Activated CD8-positive, alpha-beta T cell treated with anti-CD3 and anti-CD28 coated beads for 36 hours (primary cell): ENCODE measurements at regions not wholly inside any gene's neighbourhood (a gene's known extent, or its start where the extent isn't known, plus 50 kb on each side); places are given as distances from the start of the nearest gene placed in this dataset.

Experiments
- ATAC-seq: fragments of 200-7000 bp; cut with Tn5 transposase; one replicate; pipeline ENCODE4 v1.10.0; 2021; ENCODE audit warnings: mild to moderate bottlenecking, moderate library complexity
- CTCF ChIA-PET: fragments of 350-600 bp; sonication (Branson Sonifier 250); formaldehyde crosslinking; loops from one replicate; lab custom pipeline; 2021; ENCODE audit warnings: antibody characterized with exemption; lab: Charles Lee
- POLR2A ChIA-PET: fragments of 350-600 bp; sonication (Branson Sonifier 250); formaldehyde crosslinking; loops from one replicate; lab custom pipeline; 2021; ENCODE audit warnings: antibody characterized with exemption; lab: Charles Lee
- DNase-seq: peaks from one replicate; pipeline ENCODE4 v3.0.0-alpha.2; 2020
- H3K27ac Mint-ChIP-seq: one replicate; pipeline ENCODE4 v1.8.0; 2021; ENCODE audit warnings: mild to moderate bottlenecking, mixed read lengths
- H3K27me3 Mint-ChIP-seq: one replicate; pipeline ENCODE4 v1.8.0; 2021; ENCODE audit warnings: mixed read lengths
- H3K36me3 Mint-ChIP-seq: one replicate; pipeline ENCODE4 v1.8.0; 2021; ENCODE audit warnings: low read depth, mixed read lengths
- H3K4me1 Mint-ChIP-seq: one replicate; pipeline ENCODE4 v1.8.0; 2021; ENCODE audit warnings: low read depth, mixed read lengths
- H3K4me3 Mint-ChIP-seq: one replicate; pipeline ENCODE4 v1.8.0; 2021; ENCODE audit warnings: mild to moderate bottlenecking, moderate library complexity, mixed read lengths
- H3K9me3 Mint-ChIP-seq: one replicate; pipeline ENCODE4 v1.8.0; 2021; ENCODE audit warnings: mixed read lengths
- intact Hi-C: fragments of 100-400 bp; cut with micrococcal nuclease; formaldehyde crosslinking; loops from one replicate; pipeline ENCODE4 v1.10.0; 2022
- TF ChIP-seq, protein P1 (sequence below): fragments of 200-600 bp; IDR thresholded peaks from one replicate; pipeline ENCODE4 v1.8.0; 2022; ENCODE audit warnings: antibody characterized with exemption, mild to moderate bottlenecking

DNA sequence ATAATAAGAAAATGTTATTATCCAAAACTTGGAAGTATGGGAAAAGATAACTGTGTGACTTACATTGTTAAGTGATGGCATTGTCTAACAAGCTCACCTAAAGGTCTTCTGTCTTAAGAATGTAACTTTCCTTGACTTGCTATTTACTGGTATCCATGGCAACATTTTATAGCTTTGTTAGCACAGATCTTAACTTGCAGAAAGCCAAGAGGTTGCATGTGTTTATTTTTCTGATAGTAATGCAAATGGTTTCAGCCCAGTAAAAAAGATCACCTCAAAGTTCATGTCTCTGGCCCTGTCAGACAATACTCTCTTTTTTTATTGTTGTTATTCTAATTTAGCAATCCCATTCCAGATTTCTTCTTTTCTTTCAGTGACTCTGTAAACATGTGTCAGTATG, 425.3 kb downstream of the SPRY1 start:
- intact Hi-C loops: no loop called here
- H3K27ac Mint-ChIP-seq: no peak overlapping the region
- TF ChIP-seq, protein P1, sequence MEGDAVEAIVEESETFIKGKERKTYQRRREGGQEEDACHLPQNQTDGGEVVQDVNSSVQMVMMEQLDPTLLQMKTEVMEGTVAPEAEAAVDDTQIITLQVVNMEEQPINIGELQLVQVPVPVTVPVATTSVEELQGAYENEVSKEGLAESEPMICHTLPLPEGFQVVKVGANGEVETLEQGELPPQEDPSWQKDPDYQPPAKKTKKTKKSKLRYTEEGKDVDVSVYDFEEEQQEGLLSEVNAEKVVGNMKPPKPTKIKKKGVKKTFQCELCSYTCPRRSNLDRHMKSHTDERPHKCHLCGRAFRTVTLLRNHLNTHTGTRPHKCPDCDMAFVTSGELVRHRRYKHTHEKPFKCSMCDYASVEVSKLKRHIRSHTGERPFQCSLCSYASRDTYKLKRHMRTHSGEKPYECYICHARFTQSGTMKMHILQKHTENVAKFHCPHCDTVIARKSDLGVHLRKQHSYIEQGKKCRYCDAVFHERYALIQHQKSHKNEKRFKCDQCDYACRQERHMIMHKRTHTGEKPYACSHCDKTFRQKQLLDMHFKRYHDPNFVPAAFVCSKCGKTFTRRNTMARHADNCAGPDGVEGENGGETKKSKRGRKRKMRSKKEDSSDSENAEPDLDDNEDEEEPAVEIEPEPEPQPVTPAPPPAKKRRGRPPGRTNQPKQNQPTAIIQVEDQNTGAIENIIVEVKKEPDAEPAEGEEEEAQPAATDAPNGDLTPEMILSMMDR: no peak
- ATAC-seq (no peak), DNase-seq (no peak)
- ChIA-PET CTCF (no interaction called here), POLR2A (no interaction called here)
- H3K9me3 Mint-ChIP-seq: no peaks in the 10 kb centered on the region
- H3K4me3 Mint-ChIP-seq: no peak overlapping the region
- H3K27me3 Mint-ChIP-seq: peaks cover 7% of the 10 kb centered on the region
- H3K36me3 Mint-ChIP-seq: no peaks in the 10 kb centered on the region
- H3K4me1 Mint-ChIP-seq: no peaks in the 10 kb centered on the region

DNA sequence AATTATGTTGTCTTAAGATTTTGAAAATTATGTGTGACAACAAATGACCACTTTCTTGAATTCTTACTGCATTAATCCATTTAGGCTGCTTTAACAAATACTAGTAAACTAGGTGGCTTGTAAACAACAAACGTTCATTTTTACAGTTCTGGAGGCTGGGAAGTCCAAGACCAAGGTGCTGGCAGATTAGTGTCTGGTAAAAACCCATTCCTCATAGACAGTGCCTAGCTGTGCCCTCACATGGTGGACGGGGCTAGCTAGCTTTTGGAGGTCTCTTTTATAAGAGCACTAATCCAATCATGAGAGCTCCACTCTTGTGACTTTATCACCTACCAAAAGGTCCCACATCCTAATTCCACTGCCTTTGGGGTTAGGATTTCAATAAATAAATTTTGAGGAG, 425.8 kb downstream of the SPRY1 start:
- Mint-ChIP-seq H3K27me3 (peaks cover 7% of the 10 kb centered on the region), H3K4me3 (no peak overlapping the region), H3K36me3 (no peaks in the 10 kb centered on the region), H3K9me3 (no peaks in the 10 kb centered on the region), H3K27ac (no peak overlapping the region), H3K4me1 (no peaks in the 10 kb centered on the region)
- CTCF ChIA-PET: interaction anchor here (0.6 kb wide), 1 partner anchor 10 kb away, joined by 4 read pairs; no protein-coding TSS in a partner anchor
- intact Hi-C loops: no loop called here
- ATAC-seq (no peak), DNase-seq (no peak)
- TF ChIP-seq, protein P1: no peak
- POLR2A ChIA-PET: no interaction called here

DNA sequence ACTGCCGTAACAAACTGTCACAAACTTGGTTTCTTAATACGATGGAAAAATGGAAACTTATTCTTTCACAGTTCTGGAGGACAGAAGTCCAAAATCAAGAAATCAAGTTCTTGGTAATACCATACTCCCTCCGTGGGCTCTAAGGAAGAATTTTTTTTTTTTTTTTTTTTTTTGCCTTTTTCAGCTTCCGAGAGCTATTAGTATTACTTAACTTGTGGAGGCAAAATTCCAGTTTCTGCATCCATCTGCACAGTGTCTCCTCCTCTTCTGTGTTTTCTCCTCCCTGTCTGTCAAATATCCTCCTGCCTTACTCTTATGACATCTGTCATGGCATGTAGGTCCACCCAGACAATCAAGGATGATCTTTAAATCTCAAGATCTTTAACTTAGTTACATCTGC, 426.6 kb downstream of the SPRY1 start:
- Mint-ChIP-seq H3K4me3 (no peak overlapping the region), H3K36me3 (no peaks in the 10 kb centered on the region)

DNA sequence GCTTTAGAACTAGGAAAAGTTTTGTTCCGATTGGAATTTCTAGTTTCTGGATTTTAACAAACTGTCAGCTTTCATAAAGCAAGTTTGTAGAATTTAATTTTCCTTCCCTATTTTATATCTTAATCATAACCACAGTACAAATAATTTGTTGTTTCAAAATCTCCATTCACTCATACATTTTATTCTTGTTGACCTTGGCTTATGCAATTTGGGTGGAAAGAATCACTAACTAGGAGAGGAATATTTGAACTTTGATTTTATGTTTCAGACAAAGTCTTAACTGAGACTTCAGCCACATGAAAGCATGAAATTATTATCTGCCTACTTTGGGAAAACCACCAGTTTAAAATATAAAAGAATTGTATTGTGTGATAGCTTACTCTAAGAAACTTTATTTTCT, 427.9 kb downstream of the SPRY1 start:
- ChIA-PET CTCF (no interaction called here), POLR2A (no interaction called here)
- no peaks in the 10 kb centered on the region for H3K9me3 Mint-ChIP-seq
- H3K27ac Mint-ChIP-seq: no peak overlapping the region
- H3K4me3 Mint-ChIP-seq: no peak overlapping the region
- H3K4me1 Mint-ChIP-seq: no peaks in the 10 kb centered on the region
- no peak for DNase-seq
- no peak for ATAC-seq
- H3K36me3 Mint-ChIP-seq: no peaks in the 10 kb centered on the region
- intact Hi-C loops: no loop called here
- peaks cover 7% of the 10 kb centered on the region for H3K27me3 Mint-ChIP-seq
- TF ChIP-seq, protein P1: no peak

More for the DNA sequence above, 426.6 kb downstream of the SPRY1 start:
- intact Hi-C loops: no loop called here
- no peak for ATAC-seq
- TF ChIP-seq, protein P1: no peak
- CTCF ChIA-PET: no interaction called here
- POLR2A ChIA-PET: no interaction called here
- H3K9me3 Mint-ChIP-seq: no peaks in the 10 kb centered on the region
- no peak overlapping the region for H3K27ac Mint-ChIP-seq
- no peak for DNase-seq
- H3K27me3 Mint-ChIP-seq: peaks cover 7% of the 10 kb centered on the region
- H3K4me1 Mint-ChIP-seq: no peaks in the 10 kb centered on the region

DNA sequence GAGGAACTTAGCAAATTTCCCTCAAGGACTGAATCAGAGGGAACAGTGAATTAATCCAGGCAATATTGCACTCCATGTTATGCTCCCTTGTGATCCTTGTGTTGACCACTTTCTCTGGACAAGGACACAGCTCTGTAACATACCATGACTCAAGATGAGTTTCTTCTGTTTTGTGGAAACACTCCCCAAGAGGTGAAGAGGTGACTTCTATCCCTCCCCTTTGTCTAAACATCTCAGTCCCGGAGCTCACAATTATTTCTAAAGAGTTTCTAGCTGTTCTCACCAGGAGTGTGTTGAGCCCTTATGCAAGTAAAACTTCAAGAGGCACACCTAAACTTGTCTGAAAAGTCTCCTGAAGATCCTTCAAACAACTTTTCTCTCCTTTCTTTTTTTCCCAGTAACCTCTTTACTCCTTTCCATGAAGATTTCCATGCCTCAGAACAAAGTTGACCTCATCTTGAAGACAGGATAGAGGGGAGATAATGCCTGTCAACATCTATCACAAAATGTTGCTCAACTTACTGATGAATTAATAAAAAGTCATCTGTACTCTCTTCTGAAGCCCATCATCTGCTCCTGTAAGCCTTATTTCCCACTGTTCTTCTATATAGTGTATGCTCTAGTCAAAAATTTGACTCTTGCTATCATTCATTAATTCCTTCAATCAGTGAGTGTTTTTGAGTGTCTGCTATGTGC, 429.1 kb downstream of the SPRY1 start:
- POLR2A ChIA-PET: interaction anchor here (0.7 kb wide), 1 partner anchor 11 kb away, joined by 3 read pairs; no protein-coding TSS in a partner anchor
- H3K9me3 Mint-ChIP-seq: no peaks in the 10 kb centered on the region
- no peak overlapping the region for H3K27ac Mint-ChIP-seq
- TF ChIP-seq, protein P1: no peak
- H3K27me3 Mint-ChIP-seq: peaks cover 5% of the 10 kb centered on the region
- H3K36me3 Mint-ChIP-seq: no peaks in the 10 kb centered on the region
- no peak overlapping the region for H3K4me3 Mint-ChIP-seq
- CTCF ChIA-PET: interaction anchor here (1.5 kb wide), 1 partner anchor 11 kb away, joined by 5 read pairs; no protein-coding TSS in a partner anchor
- DNase-seq: no peak
- no peak for ATAC-seq
- intact Hi-C loops: no loop called here
- H3K4me1 Mint-ChIP-seq: no peaks in the 10 kb centered on the region
